IMR-90 (cell line): ENCODE measurements at regions not wholly inside any gene's neighbourhood (a gene's known extent, or its start where the extent isn't known, plus 50 kb on each side); places are given as distances from the start of the nearest gene placed in this dataset.
"Not testable (repeated sequence)": the region's sequence is repeated elsewhere in the genome, so short reads cannot be mapped to it uniquely, and the experiment has no call there.

Source experiments
- ATAC-seq: fragments of 200-7000 bp; cut with Tn5 transposase; 2 replicates; pipeline ENCODE4 v1.9.1; 2020; ENCODE audit warnings: low read depth, mild to moderate bottlenecking, moderate library complexity
- BruUV-seq: library from RNA; stranded (reverse); fragments of 400-500 nt; replicated peaks from 2 replicates; lab custom pipeline; 2021; lab: Mats Ljungman, UMichigan
- CTCF ChIA-PET: fragments of 300-600 bp; formaldehyde crosslinking; extraction: SDS; loops from one replicate; lab custom pipeline; 2021; ENCODE audit warnings: antibody characterized with exemption; lab: Yijun Ruan, JAX
- POLR2A ChIA-PET: fragments of 300-600 bp; sonication (Branson Sonifier 250); formaldehyde crosslinking; loops from one replicate; lab custom pipeline; 2022; ENCODE audit warnings: antibody characterized with exemption; ENCODE audit not compliant: unreplicated experiment; lab: Charles Lee
- DNase-seq: peaks from one replicate; pipeline ENCODE4 v3.0.0; 2013
- H2AFZ ChIP-seq: replicated peaks from 2 replicates; pipeline ENCODE3; 2013; ENCODE audit warnings: low read length, mild to moderate bottlenecking; ENCODE audit not compliant: poor library complexity
- H2AK5ac ChIP-seq: 2 replicates; pipeline ENCODE4 v1.6.1; 2013; ENCODE audit warnings: low read depth, low read length, inconsistent platforms
- H2AK9ac ChIP-seq: replicated peaks from 2 replicates; pipeline ENCODE3; 2013; ENCODE audit warnings: mild to moderate bottlenecking, low read depth, low read length, moderate library complexity; ENCODE audit not compliant: poor library complexity
- H2BK120ac ChIP-seq: 2 replicates; pipeline ENCODE4 v1.6.1; 2013; ENCODE audit warnings: low read depth, low read length, inconsistent platforms
- H2BK15ac ChIP-seq: 3 replicates; pipeline ENCODE4 v1.6.1; 2013; ENCODE audit warnings: low read depth, low read length, inconsistent platforms
- H2BK20ac ChIP-seq: 2 replicates; pipeline ENCODE4 v1.6.1; 2013; ENCODE audit warnings: low read depth, mild to moderate bottlenecking, inconsistent platforms, low read length, moderate library complexity
- H2BK5ac ChIP-seq: 2 replicates; pipeline ENCODE4 v1.6.1; 2013; ENCODE audit warnings: mild to moderate bottlenecking, low read depth, low read length, inconsistent platforms; ENCODE audit not compliant: poor library complexity, severe bottlenecking
- H3K14ac ChIP-seq: replicated peaks from 2 replicates; pipeline ENCODE4 v1.6.1; 2013; ENCODE audit warnings: low read depth, low read length, inconsistent platforms
- H3K18ac ChIP-seq: 2 replicates; pipeline ENCODE4 v1.6.1; 2013; ENCODE audit warnings: low read depth, low read length, control low read depth
- H3K23ac ChIP-seq: 2 replicates; pipeline ENCODE4 v1.6.1; 2013; ENCODE audit warnings: low read depth, low read length, inconsistent platforms
- H3K27ac ChIP-seq: 2 replicates; pipeline ENCODE4 v1.5.1; 2013; ENCODE audit warnings: mild to moderate bottlenecking, control low read depth, low read length; ENCODE audit not compliant: insufficient read depth
- H3K27me3 ChIP-seq: 2 replicates; pipeline ENCODE4 v1.6.1; 2013; ENCODE audit warnings: low read length; ENCODE audit not compliant: control insufficient read depth, insufficient read depth
- H3K36me3 ChIP-seq: 2 replicates; pipeline ENCODE4 v1.6.1; 2013; ENCODE audit warnings: low read length, mixed read lengths; ENCODE audit not compliant: control insufficient read depth, insufficient read depth
- H3K4ac ChIP-seq: 2 replicates; pipeline ENCODE4 v1.6.1; 2013; ENCODE audit warnings: low read depth, low read length, inconsistent platforms
- H3K4me1 ChIP-seq: 2 replicates; pipeline ENCODE4 v1.6.1; 2013; ENCODE audit warnings: low read length, mixed read lengths; ENCODE audit not compliant: control insufficient read depth, insufficient read depth
- H3K4me2 ChIP-seq: 2 replicates; pipeline ENCODE4 v1.6.1; 2013; ENCODE audit warnings: low read depth, mild to moderate bottlenecking, control low read depth, low read length, moderate library complexity
- H3K4me3 ChIP-seq: 2 replicates; pipeline ENCODE4 v1.5.1; 2013; ENCODE audit warnings: low read depth, mild to moderate bottlenecking, control low read depth, low read length, moderate library complexity; ENCODE audit not compliant: insufficient read depth
- H3K56ac ChIP-seq: 2 replicates; pipeline ENCODE4 v1.6.1; 2013; ENCODE audit warnings: low read length, inconsistent platforms; ENCODE audit not compliant: insufficient read depth; ENCODE audit errors: extremely low read depth
- H3K79me1 ChIP-seq, 2 experiments: 2 replicates each; pipeline ENCODE4 v1.6.1; 2013; ENCODE audit warnings: low read length in 2 of 2, inconsistent platforms in 1 of 2, low read depth in 1 of 2
- H3K9ac ChIP-seq: 2 replicates; pipeline ENCODE4 v1.6.1; 2013; ENCODE audit warnings: low read depth, low read length, control low read depth
- H3K9me1 ChIP-seq: 2 replicates; pipeline ENCODE4 v1.6.1; 2013; ENCODE audit warnings: low read length, inconsistent platforms; ENCODE audit not compliant: insufficient read depth
- H3K9me3 ChIP-seq: 2 replicates; pipeline ENCODE4 v1.6.1; 2013; ENCODE audit warnings: low read length; ENCODE audit not compliant: control insufficient read depth, insufficient read depth
- H4K20me1 ChIP-seq: 2 replicates; pipeline ENCODE4 v1.6.1; 2013; ENCODE audit warnings: low read length, inconsistent platforms; ENCODE audit not compliant: insufficient read depth
- H4K5ac ChIP-seq: 2 replicates; pipeline ENCODE4 v1.6.1; 2013; ENCODE audit warnings: mild to moderate bottlenecking, low read depth, low read length, control low read depth
- H4K8ac ChIP-seq, 2 experiments: 2 replicates each; pipeline ENCODE4 v1.6.1; 2013; ENCODE audit warnings: low read depth in 2 of 2, low read length in 2 of 2, control low read depth in 1 of 2, inconsistent platforms in 1 of 2
- H4K91ac ChIP-seq: 2 replicates; pipeline ENCODE4 v1.6.1; 2013; ENCODE audit warnings: low read depth, low read length, inconsistent platforms; ENCODE audit not compliant: insufficient read depth
- WGBS, 2 experiments: methylation state at CpG; one replicate each; pipeline versions ENCODE4 v1.1.5 to v1.1.7; 2013; ENCODE audit warnings: missing lambda C conversion rate in 2 of 2; ENCODE audit not compliant: insufficient read length in 1 of 2; ENCODE audit errors: extremely low coverage in 2 of 2; 5-methylcytosine and 5-hydroxymethylcytosine counted together
- dilution Hi-C: fragments of 300-500 bp; cut with HindIII; formaldehyde crosslinking; loops from one replicate; pipeline ENCODE4 v1.14.3; 2018; ENCODE audit warnings: low sequenced_read_pairs; ENCODE audit not compliant: unreplicated experiment
- in situ Hi-C: fragments of 300-500 bp; cut with MboI; formaldehyde crosslinking; loops from 3 replicates; pipeline ENCODE4 v1.14.3; 2019; ENCODE audit warnings: low sequenced_read_pairs, inconsistent platforms, mixed read lengths
- intact Hi-C: fragments of 100-400 bp; cut with micrococcal nuclease; formaldehyde crosslinking; loops from 2 replicates; pipeline ENCODE4 v1.10.0; 2022

DNA sequence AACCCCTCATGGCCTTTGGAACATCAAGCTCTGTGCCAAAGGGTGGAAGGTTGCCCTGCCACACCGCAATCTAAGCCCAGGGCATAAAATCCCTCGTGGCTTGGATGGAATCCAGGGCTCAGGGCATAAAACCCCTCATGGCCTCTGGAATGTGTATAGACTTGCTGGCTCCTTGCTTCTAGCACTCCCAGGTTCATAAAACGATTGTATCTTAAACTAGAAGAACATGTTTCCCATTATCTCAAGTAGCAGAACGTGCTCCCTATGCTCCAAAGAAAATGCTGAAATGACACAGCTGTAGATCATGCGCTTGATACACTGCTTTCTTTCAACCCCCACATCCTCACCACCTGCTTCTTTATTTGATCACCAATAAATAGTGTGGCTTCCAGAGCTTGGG, 174.8 kb downstream of the FBXO4 start:
- H3K27me3 ChIP-seq, H3K23ac ChIP-seq, ATAC-seq, H4K5ac ChIP-seq, H2BK5ac ChIP-seq, H2BK120ac ChIP-seq, DNase-seq, H3K4me2 ChIP-seq, BruUV-seq, H3K4me1 ChIP-seq, H3K79me1 ChIP-seq, H2BK20ac ChIP-seq, in situ Hi-C loops, H3K9ac ChIP-seq, H4K8ac ChIP-seq, H2AFZ ChIP-seq, H4K91ac ChIP-seq, dilution Hi-C loops, H3K4me3 ChIP-seq, H3K14ac ChIP-seq, POLR2A ChIA-PET, CTCF ChIA-PET, H2BK15ac ChIP-seq, H3K56ac ChIP-seq, H3K36me3 ChIP-seq, H3K4ac ChIP-seq, H3K18ac ChIP-seq, H4K20me1 ChIP-seq, H2AK9ac ChIP-seq, intact Hi-C loops, H3K9me1 ChIP-seq, H3K9me3 ChIP-seq, H3K27ac ChIP-seq, H2AK5ac ChIP-seq: not testable (repeated sequence)
- whole genome bisulfite sequencing, 2 experiments: 60% methylated on average over 1 of the region's 5 CpGs; no CpG with 5 or more reads in 1 of the 2 experiments
